Stimulated activated CD8-positive, alpha-beta memory T cell treated with anti-CD3 and anti-CD28 coated beads, Interleukin-7, amount 100 ng/mL, for 4 hours (primary cell): ENCODE measurements at regions not wholly inside any gene's neighbourhood (a gene's known extent, or its start where the extent isn't known, plus 50 kb on each side); places are given as distances from the start of the nearest gene placed in this dataset.

ENCODE experiments used
- DNase-seq, 2 donors: peaks; one replicate each; pipeline ENCODE4 v3.0.0-alpha.2; 2020; ENCODE audit warnings: low read depth in 2 of 2

DNA sequence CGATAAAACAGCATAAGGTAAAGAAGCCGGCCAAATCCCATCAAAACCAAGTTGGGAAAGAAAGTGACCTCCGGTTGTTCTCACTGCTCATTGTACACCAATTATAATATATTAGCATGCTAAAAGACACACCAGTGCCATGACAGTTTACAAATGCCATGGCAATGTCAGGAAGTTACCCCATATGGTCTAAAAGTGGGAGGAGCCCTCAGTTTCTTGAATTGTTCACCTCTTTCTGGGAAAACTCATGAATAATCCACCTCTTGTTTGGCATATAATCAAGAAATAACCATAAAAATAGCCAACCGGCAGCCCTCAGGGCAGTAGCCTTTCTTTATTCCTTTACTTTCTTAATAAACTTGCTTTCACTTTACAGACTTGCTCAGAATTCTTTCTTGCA, 544.9 kb upstream of the SETBP1 start:
- DNase-seq, result no peak

DNA sequence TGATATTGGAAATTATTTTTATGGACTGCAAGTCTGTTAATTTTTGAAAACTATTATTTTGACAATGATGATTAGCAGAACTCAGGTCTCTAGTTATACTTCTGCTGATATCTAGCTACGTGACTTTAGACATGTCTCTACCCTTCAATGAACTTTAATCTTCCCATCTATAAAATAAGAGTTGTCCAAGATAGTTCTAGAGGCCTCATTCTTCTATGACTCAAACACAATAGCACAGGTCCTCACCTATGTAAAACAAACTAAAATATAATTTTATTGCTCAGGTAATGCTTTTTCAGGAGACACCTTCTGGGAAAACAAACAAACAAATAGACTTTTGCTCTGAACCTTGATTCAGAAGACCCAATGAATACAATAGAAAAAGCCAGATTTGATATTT, 544.4 kb upstream of the SETBP1 start:
- DNase-seq, result no peak

DNA sequence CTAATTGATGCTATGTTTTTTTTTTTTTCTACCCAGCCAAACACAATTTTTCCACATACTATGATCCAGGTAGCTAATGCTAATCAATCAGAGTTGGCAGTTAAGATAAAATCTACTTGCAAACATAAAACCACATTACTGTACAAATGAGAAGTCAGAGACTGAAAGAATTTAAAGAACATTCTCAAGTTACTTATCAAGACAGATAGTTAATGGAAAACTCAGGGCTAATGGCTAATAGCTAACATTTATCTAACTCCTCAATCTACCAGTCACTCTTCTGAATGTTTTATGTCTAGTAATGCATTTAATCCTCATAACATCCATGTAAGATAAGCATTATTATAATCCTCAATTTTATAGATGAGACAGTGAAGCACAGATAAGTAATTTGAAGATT, 537.6 kb upstream of the SETBP1 start:
- no peak for DNase-seq

DNA sequence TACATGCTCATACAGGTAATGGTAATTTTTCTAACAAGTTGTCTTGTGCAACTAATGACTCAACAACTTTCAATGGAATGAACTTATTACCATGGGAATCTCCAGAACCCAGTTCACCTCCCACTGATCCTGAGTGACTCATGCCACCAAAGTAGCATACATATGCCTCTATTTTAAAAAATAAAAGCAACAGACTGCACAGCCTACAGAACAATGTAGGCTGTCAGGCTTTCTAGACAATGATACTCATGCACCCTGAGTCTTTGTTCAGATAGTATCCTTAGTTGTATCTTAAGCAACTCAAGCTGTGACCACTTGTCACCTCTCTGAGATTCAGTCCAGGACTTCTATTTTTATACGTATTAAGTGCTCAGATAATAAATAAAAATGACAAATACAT, 531.0 kb upstream of the SETBP1 start:
- no peak for DNase-seq

DNA sequence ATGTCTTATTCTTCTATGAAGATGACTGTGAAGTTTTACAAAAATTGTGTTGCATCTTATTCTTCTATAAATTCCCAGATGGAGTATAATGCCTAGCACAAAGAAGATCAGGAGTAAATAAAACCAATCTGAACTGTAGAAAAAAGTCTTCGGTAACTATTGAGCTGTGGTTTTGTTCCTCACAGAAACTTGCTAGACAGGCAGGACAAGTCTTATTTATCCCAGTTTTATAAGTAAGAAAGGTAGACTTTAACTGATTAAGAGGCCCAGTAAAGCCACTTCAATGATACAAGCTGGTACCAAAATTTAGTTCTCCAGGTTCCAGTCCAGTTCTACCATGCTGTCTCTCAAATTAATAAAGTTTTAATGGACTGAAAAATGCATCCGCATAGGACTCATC, 526.7 kb upstream of the SETBP1 start:
- DNase-seq, result no peak

DNA sequence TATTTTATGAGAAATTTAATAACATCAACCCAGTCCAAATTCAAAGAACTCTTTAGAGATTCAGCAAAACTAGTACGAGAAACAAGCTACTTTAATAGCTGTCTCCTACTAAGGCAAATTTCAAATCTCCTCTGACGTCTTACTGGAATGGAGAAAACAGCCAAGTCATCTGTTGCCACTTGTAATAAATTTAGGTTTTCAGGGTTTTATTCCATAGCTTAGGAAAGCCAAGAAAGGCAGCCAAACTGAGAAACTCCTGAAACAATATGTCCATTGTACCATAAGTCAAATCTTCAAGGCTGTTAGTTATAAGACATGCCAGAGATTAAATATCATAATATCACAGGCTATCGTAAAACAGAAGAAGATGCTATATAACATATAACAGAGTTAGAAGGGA, 524.6 kb upstream of the SETBP1 start:
- DNase-seq, result no peak

DNA sequence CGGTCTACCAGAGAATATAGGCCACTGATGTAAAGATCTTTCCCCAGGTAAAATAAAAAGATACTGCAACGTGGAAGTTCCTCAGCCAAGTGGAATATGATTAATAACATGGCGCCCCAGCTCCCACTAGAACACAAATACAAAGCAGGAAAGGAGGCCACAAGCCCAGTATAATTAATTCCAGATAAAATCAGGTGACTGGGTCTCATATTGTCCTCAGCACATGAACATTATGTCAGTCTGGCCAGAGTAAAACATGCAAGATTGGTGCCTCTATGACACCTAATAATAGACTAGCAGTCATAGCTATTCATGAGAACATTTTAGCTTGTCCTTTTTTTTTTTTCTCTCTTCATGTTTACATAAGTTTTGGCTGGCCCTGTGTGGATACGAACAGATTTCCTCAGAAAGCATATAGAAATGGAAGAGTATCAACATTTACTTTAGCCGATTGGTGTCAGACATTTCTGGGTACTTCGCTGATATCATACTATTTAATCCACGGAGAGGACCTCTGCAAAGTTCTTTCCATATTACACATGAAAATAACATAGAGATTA, 523.8 kb upstream of the SETBP1 start:
- DNase-seq, result no peak

DNA sequence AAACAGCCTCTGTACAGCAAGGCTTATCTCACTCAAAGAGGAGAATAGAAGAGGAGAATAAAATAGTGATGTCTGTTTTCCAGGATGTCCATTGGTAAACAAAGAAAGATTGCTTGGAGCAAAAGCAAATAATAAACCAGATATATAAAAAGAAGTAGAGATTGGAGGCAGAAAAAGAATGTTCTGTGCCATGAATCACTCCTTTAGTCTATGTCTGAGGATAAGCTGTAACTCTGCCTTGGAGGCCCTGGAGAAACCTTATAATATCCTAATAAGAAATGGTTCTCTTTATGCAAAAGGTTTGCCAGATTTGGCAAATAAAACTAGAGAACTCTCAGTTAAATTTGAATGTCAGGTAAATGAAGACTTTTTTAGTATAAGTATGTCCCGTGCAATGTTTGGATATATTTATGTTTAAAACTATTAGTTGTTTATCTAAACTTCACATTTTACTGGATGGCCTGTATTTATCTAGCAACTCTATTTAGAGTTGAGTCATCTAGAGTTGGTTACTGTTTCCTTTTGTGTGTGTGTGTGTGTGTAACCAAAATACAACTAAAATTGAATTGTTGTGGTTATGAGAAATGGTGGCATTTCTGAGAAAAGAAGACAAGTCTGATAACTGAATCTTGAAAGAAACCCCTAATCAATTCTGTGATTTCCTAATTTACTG, 510.3 kb upstream of the SETBP1 start:
- DNase-seq, result no peak

DNA sequence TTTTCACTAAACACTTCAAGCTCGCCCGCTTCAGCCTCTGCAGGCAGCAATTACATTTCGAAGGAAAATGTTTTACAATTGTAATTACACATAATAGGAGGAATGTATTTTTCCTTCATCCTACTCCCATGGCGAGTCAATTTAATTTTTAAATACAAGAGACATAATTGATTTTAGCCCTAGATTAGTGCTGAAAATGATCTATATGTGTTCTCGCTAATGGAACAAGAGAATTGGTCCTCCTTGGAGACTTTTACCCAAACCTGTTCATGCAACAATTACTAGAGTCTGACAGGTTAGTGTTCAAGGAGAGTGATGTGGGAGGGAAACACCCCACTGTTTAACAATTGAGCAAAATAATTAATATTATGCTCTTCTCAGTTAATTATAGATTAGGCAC, 509.4 kb upstream of the SETBP1 start:
- no peak for DNase-seq

DNA sequence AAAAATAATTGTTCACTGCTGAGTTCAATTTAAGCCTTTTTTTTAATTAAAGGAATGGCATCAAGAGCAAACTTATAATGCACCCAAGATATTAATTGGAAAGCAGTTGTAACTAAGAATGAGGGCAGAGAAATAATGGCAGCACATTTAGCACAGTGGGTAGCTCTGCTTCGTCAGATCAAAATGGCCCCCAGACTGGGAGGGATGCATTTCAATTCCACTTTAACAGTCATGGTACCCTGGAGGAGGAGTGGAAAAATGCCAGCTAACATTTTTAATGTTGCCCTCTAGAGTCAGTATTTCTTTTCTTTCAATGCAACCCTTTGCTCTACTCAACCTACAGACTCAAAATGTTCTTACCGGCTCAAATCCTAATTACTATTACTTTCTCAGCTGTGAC, 504.8 kb upstream of the SETBP1 start:
- DNase-seq, result no peak

DNA sequence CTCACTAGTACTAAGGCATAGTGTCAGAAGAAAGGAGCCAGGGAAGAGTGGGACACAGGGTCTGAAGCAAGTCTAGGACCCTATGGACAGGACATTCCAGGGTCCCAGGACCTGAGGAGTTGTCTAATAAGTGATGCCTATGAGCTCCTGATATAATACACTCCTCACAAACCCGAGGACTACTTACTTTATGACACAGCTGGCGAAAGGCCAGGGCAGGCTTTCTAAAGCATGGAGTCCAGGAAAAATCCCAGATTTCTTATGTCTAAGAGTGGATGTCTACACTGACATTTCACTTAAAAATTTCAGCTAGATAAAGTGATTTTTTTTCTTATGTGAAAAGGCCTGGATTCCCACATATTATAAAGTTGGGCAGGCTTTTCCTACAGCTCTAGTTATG, 502.2 kb upstream of the SETBP1 start:
- DNase-seq, result no peak

DNA sequence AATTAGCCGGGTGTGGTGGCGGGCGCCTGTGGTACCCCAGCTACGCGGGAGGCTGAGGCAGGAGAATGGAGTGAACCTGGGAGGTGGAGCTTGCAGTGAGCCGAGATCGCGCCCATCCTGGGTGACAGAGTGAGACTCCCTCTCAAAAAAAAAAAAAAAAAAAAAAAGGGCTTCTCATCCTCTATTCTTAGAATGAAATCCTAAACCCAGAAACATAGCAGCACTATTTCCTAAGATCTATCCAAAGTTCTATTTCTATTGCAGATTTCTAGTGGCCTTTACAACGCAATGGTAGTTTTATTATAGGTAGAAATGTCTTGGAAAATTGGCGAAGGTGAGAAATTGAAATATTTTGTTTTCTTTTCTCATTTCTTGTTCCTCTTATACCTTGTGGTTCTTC, 501.0 kb upstream of the SETBP1 start:
- DNase-seq, result no peak

DNA sequence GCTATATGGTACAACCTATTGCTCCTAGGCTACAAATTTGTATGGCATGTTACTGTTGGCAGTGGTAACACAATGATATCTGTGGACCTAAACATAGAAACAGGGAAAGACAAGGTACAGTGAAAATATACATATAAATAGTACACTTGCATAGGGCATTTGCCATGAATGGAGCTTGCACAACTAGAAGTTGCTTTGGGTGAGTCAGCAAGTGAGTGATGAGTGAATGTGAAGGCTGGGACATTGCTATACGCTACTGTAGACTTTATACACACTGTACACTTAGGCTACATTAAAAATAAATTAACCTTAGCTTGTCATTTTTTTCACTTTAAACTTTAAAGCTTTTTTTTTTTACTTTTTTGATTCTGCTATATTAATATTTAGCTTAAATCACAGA, 500.0 kb upstream of the SETBP1 start:
- no peak for DNase-seq

DNA sequence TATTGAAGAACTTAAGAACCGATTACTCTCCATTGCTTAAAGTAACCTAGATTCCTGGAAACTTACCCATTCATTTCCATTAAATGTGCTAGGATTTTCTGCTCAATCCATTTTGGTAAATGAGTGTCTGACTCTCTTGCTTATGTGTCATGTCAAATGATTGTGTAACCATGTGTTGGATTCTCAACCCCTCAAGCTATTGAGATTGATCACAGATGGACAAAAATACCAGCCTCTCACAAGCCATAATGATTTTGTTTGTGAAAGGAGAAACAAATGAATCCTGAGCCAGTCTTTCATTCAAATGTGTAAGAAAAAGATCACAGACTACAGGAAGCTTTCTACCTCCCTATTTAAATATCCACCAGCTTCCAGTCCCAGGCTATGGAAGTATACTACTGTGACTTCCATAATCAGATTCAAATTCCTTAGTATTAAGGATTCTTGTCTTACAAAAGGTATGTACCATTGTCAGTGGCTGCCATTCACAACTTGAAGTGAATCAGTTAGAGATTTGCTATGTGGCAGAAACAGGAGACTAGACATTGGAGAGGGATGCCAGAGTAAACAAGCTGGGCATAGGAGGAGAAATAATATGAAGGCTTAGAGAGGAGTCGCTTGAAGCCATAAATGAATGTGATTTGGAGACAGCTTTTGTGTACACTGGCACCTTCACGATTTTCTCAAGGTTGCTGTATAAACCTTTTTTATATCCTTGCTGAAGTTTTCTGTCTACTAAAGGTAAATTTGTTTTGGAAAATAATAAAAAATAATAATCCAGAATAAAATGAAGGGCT, 498.5 kb upstream of the SETBP1 start:
- no peak for DNase-seq

DNA sequence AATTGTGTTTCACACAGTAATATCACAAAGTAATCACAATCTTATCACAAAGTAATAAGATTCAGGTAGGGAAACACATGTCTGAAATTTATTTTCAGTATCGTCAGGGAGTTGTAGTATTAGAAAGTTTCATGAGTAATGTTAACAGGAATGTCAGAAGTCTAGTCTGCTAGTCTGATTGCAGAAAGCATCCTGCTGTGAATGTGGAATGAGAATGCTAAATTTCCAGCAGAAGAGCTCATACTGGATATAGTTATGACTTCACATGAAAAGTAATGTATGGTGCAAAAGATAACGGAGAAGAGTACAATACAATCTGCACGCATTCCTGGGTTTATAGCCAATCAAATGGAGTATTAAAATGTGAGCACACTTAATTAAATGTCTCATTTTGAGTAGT, 494.7 kb upstream of the SETBP1 start:
- no peak for DNase-seq

DNA sequence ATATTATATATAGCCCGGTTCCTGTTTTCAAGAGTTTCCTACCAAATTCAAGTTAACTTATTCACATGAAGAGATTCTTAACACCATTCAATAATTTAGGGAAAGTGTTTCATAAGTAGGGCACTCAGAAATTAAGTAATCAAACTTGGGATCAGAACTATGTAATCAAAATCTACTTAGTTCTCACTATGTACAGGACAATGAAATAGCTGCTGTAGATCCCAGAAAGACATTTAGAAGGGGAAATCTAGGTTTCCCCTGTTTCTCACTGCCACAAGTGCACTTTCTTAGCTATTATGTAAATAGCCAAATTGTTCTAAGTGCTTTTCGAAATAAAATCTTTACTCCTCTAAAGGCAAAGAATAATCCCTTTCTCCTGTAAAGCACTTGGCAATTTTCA, 493.6 kb upstream of the SETBP1 start:
- no peak for DNase-seq

DNA sequence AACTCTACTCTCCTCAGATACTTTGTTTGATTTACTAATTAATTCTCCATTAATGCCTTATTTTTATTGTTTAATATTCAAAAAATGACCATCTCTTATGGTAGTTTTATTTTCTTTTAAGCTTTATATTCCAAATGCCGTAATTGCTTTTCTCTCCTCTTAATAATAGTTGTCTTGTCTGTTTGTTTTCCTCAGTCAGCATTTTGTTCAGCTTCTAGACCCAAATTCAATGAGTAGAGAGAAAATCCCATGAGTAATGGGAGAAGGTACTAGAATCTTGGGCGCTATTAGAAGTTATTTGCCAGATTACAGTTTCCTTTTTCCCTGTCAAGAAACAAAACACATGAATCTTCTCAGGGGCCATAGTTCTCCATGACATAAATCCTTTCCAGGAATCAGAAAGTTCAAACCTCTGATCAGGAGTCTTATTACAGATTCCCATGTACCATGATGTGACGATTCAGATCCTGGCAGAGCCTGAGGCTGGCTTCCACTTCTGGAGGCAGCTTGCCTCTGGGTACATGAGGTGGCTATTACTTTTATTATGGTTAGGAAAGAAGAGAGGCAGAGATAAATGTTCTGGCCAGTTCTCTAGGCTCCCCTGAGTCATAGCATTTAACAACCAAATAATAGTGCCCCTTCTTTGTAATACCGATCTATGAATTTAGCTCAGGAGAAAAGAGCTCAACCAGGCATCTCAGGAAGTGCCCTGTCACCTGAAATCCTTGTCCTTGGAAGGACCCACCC, 485.1 kb upstream of the SETBP1 start:
- DNase-seq, result no peak

DNA sequence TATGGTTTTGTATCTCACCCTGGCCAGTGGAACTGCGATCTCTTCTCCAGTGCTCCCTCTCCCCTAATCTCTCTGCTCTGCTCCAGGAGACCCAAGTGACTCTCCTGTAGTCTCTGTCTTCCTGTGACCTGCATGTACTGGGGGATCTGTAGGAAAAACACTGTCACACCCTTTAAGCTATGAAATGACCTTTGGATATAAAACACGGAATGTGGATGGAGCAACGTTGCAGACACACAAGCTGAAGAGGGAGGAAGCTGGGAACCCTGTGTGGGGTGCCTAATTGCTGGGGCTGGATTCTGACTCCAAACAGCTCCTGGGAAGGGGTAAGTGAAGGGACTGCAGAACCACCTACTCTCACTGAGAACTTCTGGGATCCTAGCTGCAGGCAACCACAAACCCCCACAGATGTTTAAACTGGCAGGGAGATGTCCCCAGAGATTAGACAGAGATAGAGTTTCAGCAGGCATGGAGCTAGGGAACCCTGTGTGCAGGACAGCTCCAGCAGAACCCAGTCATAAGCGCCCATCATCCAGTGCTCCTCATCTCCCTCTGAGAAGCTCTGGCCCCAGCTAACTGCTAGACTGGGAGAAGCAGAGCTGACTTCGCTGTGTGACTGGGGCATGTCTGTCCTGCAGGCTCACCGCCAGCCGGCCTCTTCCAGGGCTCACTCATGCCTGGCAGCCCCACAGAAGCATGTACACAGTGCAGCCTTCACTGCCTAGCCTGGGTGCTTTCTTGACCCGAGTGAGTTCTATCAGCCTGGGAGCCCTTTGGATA, 482.7 kb upstream of the SETBP1 start:
- no peak for DNase-seq

DNA sequence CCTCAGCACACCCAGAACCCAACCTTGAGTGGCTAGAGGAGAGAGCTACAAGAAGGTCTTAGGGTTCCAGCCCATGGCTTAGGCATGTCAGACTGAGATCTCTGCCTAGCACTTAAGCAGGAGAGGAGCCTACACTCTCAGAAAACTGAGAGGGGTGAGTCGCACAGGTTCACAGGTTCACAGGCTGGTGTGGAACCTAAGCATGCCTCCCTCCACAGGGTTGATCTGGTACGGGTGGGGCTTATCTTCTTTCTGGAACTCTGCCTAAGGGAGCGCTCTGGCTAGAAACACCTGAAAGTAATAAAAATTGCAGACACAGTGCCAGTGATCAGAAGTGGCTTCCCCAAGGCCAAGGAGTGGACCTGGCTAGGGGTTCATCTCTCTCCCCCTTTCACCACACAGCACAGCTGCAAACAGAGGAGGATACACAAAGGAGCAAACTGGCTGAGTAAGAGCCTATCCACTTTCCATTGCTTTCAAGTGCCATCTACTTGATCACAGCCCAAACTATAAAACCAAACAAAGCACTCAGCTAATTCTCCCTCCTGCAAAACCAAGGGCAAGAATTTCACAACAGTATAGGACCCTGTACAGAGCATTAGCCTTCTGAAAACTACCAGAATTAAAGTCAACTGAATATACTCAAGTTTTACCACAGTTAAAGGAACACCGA, 481.9 kb upstream of the SETBP1 start:
- no peak for DNase-seq

DNA sequence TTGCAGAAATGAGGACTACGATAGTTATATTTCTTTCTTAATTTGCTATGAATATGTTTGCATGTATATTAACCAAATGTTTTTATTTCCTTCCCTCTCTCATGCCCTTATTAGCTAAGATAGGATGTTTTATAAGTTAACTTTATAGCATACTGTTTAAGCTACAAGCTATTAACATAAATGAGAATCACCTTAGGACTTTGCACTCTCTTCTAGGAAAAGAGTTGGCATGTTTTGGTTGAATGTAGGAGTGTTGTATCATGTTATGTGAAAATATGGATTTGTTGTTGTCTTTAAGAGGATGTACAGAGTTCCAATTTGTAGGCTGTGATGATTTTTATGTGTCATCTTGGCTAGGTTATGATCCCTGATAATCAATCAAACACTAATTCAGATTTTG, 467.4 kb upstream of the SETBP1 start:
- no peak for DNase-seq

DNA sequence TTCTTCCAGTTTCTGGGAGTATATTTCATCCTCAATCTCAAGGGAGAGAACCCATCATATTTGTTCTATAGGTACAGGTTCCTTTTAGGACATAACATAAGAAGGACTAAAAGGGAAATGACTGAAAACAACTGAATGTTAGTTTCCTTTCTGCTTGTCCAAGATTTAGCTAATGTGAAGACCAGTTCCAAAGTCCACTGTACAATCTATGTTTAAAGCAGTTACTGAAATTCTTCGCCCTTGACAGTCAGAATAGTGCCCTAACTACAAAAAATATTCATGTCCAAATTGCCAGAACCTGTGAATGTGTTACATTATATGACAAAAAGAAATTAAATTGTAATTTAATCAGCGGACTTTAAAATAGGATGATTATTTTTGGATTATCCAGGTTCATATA, 466.3 kb upstream of the SETBP1 start:
- DNase-seq, result no peak
